Nephron (organoid): ENCODE measurements at regions not wholly inside any gene's neighbourhood (a gene's known extent, or its start where the extent isn't known, plus 50 kb on each side); places are given as distances from the start of the nearest gene placed in this dataset.

ENCODE experiments used
- H3K27ac Mint-ChIP-seq, 3 experiments: 2 replicates each; pipeline ENCODE4 v1.8.0; 2020; ENCODE audit warnings: mixed read lengths in 3 of 3, mild to moderate bottlenecking in 2 of 3, moderate library complexity in 1 of 3
- H3K27me3 Mint-ChIP-seq: 2 replicates; pipeline ENCODE4 v1.8.0; 2021; ENCODE audit warnings: low read depth, mild to moderate bottlenecking, moderate library complexity, mixed read lengths
- H3K36me3 Mint-ChIP-seq: 2 replicates; pipeline ENCODE4 v1.8.0; 2020; ENCODE audit warnings: low read depth, mixed read lengths
- H3K4me1 Mint-ChIP-seq: 2 replicates; pipeline ENCODE4 v1.8.0; 2020; ENCODE audit warnings: mixed read lengths
- H3K4me3 Mint-ChIP-seq, 3 experiments: 2 replicates each; pipeline ENCODE4 v1.8.0; 2020; ENCODE audit warnings: mild to moderate bottlenecking in 3 of 3, mixed read lengths in 3 of 3, moderate library complexity in 2 of 3
- H3K9me3 Mint-ChIP-seq: 2 replicates; pipeline ENCODE4 v1.8.0; 2020; ENCODE audit warnings: mixed read lengths
- TF ChIP-seq, protein P1 (sequence below), 3 experiments: fragments of 200-600 bp; sonication (generic); IDR thresholded peaks; one replicate each; pipeline ENCODE4 v1.5.0; 2021; ENCODE audit warnings: antibody characterized with exemption in 3 of 3; ENCODE audit not compliant: unreplicated experiment in 3 of 3

DNA sequence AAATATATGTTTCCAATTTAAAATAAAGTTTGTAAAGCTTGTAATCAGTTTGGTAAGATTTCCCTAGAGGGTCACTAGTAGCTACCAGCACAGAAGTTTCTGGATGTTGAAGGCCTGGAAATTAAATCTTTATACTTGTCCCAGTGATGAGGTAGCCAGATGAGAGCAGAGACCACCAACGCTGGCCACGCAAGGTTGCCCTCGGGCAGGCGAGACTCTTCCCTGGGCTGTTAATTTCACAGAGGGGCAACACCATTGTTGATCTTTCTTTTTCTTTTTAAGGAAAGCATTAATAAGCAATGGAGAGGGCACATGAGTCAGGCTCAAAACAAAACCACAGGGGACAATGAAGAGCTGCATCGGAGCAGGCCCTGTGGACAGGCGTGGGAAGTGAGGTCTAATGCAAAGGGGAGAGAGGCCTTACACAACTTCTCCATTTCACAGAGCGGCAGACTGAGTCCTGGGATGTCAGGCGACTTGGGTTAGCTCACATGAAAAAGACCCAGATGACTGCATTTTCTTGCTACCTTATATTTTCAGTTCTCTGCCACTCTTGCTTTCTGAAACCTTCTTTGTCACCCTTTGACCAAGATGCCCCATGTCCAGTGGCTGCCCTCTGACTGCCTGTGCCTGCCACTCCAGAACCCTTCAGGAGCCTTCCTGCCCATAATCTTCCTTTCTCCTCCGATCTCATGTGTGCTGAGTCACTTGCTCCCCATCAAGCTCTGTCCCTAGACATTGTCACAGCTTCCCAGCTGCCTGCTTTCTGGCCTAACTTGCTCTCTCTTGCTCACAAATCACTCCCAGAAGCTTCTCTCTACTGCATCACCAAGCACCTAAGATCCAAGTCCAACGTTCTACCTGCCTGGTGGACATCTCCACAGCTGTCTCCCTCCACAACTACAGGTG lies 107.7 kb upstream of the CDYL start:
- no peaks in the 10 kb centered on the region for H3K9me3 Mint-ChIP-seq
- H3K36me3 Mint-ChIP-seq, result no peaks in the 10 kb centered on the region
- H3K4me1 Mint-ChIP-seq, result peaks cover 10% of the 10 kb centered on the region
- H3K27me3 Mint-ChIP-seq, result peaks cover 7% of the 10 kb centered on the region
- TF ChIP-seq, protein P1, sequence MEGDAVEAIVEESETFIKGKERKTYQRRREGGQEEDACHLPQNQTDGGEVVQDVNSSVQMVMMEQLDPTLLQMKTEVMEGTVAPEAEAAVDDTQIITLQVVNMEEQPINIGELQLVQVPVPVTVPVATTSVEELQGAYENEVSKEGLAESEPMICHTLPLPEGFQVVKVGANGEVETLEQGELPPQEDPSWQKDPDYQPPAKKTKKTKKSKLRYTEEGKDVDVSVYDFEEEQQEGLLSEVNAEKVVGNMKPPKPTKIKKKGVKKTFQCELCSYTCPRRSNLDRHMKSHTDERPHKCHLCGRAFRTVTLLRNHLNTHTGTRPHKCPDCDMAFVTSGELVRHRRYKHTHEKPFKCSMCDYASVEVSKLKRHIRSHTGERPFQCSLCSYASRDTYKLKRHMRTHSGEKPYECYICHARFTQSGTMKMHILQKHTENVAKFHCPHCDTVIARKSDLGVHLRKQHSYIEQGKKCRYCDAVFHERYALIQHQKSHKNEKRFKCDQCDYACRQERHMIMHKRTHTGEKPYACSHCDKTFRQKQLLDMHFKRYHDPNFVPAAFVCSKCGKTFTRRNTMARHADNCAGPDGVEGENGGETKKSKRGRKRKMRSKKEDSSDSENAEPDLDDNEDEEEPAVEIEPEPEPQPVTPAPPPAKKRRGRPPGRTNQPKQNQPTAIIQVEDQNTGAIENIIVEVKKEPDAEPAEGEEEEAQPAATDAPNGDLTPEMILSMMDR (IDR thresholded peaks at IDR 0.05; ENCODE audit: unreplicated experiment in 3 of 3), result no peak
- no peak overlapping the region for H3K4me3 Mint-ChIP-seq
- no peak overlapping the region for H3K27ac Mint-ChIP-seq

DNA sequence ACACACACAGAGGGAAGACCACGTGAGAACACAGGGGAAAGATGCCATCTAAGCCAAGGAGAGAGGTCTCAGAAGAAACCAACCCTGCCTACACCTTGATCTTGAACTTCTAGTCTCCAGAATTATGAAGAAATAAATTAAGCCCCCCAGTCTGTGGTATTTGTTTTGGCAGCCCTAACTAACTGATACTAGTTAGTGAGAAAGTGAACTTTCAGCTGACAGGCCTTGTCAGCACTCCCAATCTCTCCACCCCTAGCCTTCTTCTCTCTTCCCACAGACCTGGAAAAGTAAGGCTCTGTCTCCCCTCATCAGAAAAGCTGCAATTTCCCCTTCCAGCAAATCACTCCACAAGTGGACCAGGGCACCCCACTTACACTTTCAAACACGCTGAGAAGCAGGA lies 108.6 kb upstream of the CDYL start:
- H3K4me3 Mint-ChIP-seq, result no peak overlapping the region
- peaks cover 7% of the 10 kb centered on the region for H3K27me3 Mint-ChIP-seq
- TF ChIP-seq, protein P1 (IDR thresholded peaks at IDR 0.05; ENCODE audit: unreplicated experiment in 3 of 3), result no peak
- peaks cover 10% of the 10 kb centered on the region for H3K4me1 Mint-ChIP-seq
- H3K36me3 Mint-ChIP-seq, result no peaks in the 10 kb centered on the region
- no peaks in the 10 kb centered on the region for H3K9me3 Mint-ChIP-seq
- no peak overlapping the region for H3K27ac Mint-ChIP-seq

DNA sequence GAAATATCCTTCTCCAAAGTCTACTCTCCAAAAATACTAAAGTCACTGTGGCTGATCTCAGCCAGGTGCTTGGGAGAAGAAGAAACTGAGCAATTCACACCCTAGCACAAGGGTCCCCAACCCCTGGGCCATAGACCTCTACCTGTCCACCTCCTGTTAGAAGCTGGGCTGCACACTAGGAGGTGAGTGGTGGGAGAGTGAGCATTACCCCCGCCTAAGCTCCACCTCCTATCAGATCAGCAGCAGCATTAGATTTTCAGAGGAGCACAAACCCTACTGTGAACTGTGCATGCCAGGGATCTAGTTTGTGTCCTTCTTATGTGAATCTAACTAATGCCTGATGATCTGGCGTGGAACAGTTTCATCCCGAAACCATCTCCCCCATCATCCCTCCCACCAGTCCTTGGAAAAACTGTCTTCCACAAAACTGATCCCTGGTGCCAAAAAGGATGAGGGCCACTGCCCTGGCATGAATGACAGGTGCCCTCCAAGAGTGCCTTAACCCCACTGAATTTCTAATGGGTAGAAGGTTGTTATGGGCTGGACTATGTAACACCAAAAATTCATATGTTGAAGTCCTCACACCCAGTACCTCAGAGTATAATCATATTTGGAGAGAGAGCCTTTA lies 109.2 kb upstream of the CDYL start:
- TF ChIP-seq, protein P1 (IDR thresholded peaks at IDR 0.05; ENCODE audit: unreplicated experiment in 3 of 3), result no peak
- Mint-ChIP-seq H3K4me3 (no peak overlapping the region), H3K9me3 (no peaks in the 10 kb centered on the region), H3K36me3 (no peaks in the 10 kb centered on the region), H3K4me1 (peaks cover 10% of the 10 kb centered on the region), H3K27ac (no peak overlapping the region), H3K27me3 (peaks cover 7% of the 10 kb centered on the region)

DNA sequence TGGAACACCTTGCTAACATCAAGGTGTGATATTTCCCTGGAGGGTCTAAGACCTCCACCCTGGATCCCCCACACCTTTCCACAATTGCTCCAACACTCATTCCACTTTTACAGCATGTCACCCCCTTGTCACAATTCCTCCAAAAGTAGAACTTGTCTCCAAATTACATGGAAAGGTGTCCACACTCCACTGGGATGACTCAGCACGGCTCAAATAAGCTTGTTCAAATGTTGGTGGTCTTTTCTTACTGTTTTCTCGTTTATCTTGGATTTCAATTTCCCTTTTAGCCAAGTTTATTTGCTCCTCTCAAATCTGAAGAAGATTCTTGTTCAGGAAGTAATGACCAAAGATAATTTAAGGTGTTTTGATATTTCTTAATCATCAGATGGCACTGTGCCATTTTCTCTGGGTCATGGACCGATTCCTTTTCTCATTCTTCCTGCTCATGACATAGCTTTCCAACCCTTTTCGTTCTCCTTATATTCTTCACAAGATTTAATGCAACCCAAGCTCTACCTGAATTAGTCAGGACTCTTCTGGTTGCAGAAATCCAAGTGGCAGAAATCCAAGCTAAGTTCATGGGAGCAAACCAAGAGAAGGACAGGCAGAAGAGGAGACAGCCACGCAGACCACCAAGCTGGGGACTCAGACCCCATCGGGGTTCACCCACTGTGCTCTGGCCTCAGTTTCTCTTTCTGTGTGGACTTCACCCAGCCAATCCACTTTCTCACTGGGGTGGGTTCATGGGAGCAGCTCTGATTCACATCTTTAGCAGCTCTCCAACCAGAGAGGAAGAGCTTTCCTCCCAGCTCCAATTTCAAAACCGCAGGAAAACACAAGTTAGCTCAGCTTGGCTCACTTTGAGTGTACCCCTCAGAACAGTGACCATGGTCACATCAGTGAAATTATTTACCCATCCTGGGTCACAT lies 110.5 kb upstream of the CDYL start:
- TF ChIP-seq, protein P1 (IDR thresholded peaks at IDR 0.05; ENCODE audit: unreplicated experiment in 3 of 3), result no peak
- H3K27ac Mint-ChIP-seq, result no peak overlapping the region
- peaks cover 7% of the 10 kb centered on the region for H3K27me3 Mint-ChIP-seq
- no peak overlapping the region for H3K4me3 Mint-ChIP-seq
- H3K4me1 Mint-ChIP-seq, result peaks cover 15% of the 10 kb centered on the region
- H3K36me3 Mint-ChIP-seq, result no peaks in the 10 kb centered on the region
- no peaks in the 10 kb centered on the region for H3K9me3 Mint-ChIP-seq

DNA sequence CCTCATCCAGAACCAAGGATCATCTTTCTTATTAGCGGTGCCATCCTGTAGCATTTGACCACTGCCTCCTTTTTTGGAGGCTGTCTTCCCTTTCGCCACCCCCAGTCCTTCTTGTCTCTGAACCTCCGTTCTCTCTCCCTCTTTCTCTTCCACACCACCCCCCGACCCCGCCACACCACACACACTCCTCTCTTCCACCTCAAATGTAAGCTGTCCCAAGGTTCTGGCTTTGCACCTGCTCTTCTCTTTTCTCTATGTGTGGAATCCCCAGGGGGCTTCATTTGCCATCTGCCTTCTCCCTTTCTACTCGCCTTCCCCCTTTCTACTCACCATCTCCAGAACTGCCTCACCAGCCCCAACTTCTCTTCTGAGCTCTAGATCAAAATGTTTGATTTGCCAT lies 111.3 kb upstream of the CDYL start:
- Mint-ChIP-seq H3K36me3 (no peaks in the 10 kb centered on the region), H3K27me3 (peaks cover 3% of the 10 kb centered on the region), H3K4me1 (peaks cover 9% of the 10 kb centered on the region), H3K9me3 (no peaks in the 10 kb centered on the region), H3K4me3 (no peak overlapping the region), H3K27ac (no peak overlapping the region)
- TF ChIP-seq, protein P1 (IDR thresholded peaks at IDR 0.05; ENCODE audit: unreplicated experiment in 3 of 3), result no peak
